Activated CD4-positive, alpha-beta T cell treated with anti-CD3 and anti-CD28 coated beads, Interleukin-2, amount 10 ng/mL, durations not matched to agents 7 days and 5 days (primary cell): ENCODE measurements at regions not wholly inside any gene's neighbourhood (a gene's known extent, or its start where the extent isn't known, plus 50 kb on each side); places are given as distances from the start of the nearest gene placed in this dataset.

Experiments
- CTCF ChIA-PET: fragments of 350-600 bp; sonication (Branson Sonifier 250); formaldehyde crosslinking; loops from one replicate; lab custom pipeline; 2021; ENCODE audit warnings: antibody characterized with exemption; lab: Charles Lee
- POLR2A ChIA-PET: fragments of 350-600 bp; sonication (Branson Sonifier 250); formaldehyde crosslinking; loops from one replicate; lab custom pipeline; 2021; ENCODE audit warnings: antibody characterized with exemption; lab: Charles Lee
- DNase-seq: peaks from one replicate; pipeline ENCODE4 v3.0.0-alpha.2; 2020
- H3K27ac Mint-ChIP-seq: one replicate; pipeline ENCODE4 v1.8.0; 2021; ENCODE audit warnings: mild to moderate bottlenecking, moderate library complexity, mixed read lengths
- H3K27me3 Mint-ChIP-seq: one replicate; pipeline ENCODE4 v1.8.0; 2021; ENCODE audit warnings: mixed read lengths
- H3K36me3 Mint-ChIP-seq: one replicate; pipeline ENCODE4 v1.8.0; 2021; ENCODE audit warnings: low read depth, mixed read lengths
- H3K4me1 Mint-ChIP-seq: one replicate; pipeline ENCODE4 v1.8.0; 2021; ENCODE audit warnings: mixed read lengths
- H3K4me3 Mint-ChIP-seq: one replicate; pipeline ENCODE4 v1.8.0; 2021; ENCODE audit warnings: mild to moderate bottlenecking, moderate library complexity, mixed read lengths
- H3K9me3 Mint-ChIP-seq: one replicate; pipeline ENCODE4 v1.8.0; 2021; ENCODE audit warnings: mixed read lengths

- Mint-ChIP-seq H3K36me3 (peaks cover 3% of the 10 kb centered on the region), H3K4me1 (no peaks in the 10 kb centered on the region), H3K27ac (no peak overlapping the region), H3K4me3 (no peak overlapping the region), H3K9me3 (peaks cover 7% of the 10 kb centered on the region), H3K27me3 (peaks cover 20% of the 10 kb centered on the region)
- ChIA-PET CTCF (interaction anchor here (0.7 kb wide), 1 partner anchor 27 kb away, joined by 3 read pairs; no protein-coding TSS in a partner anchor), POLR2A (no interaction called here)
- DNase-seq, result no peak
Observed at GRCh38 chr7:25918731-25919130, 233.3 kb upstream of the NFE2L3 start.

- no peak overlapping the region for H3K4me3 Mint-ChIP-seq
Observed at GRCh38 chr7:25922296-25922695, 229.7 kb upstream of the NFE2L3 start.

GRCh38 chr7:25923741-25924460 lies 228.1 kb upstream of the NFE2L3 start:
- no peaks in the 10 kb centered on the region for H3K36me3 Mint-ChIP-seq
- H3K27me3 Mint-ChIP-seq, result peaks cover 27% of the 10 kb centered on the region
- peaks cover 3% of the 10 kb centered on the region for H3K9me3 Mint-ChIP-seq
- POLR2A ChIA-PET, result no interaction called here
- H3K4me3 Mint-ChIP-seq, result no peak overlapping the region
- DNase-seq, result no peak
- CTCF ChIA-PET, result no interaction called here
- H3K4me1 Mint-ChIP-seq, result no peaks in the 10 kb centered on the region
- no peak overlapping the region for H3K27ac Mint-ChIP-seq

More at GRCh38 chr7:25922296-25922695, 229.7 kb upstream of the NFE2L3 start:
- ChIA-PET POLR2A (no interaction called here), CTCF (no interaction called here)
- Mint-ChIP-seq H3K4me1 (no peaks in the 10 kb centered on the region), H3K36me3 (peaks cover 3% of the 10 kb centered on the region), H3K27ac (no peak overlapping the region), H3K27me3 (peaks cover 29% of the 10 kb centered on the region), H3K9me3 (peaks cover 7% of the 10 kb centered on the region)
- no peak for DNase-seq

GRCh38 chr7:25926009-25926408 lies 226.0 kb upstream of the NFE2L3 start:
- DNase-seq, result no peak
- Mint-ChIP-seq H3K4me1 (no peaks in the 10 kb centered on the region), H3K4me3 (no peak overlapping the region), H3K36me3 (no peaks in the 10 kb centered on the region), H3K27me3 (peaks cover 22% of the 10 kb centered on the region), H3K27ac (no peak overlapping the region), H3K9me3 (peaks cover 2% of the 10 kb centered on the region)
- POLR2A ChIA-PET, result no interaction called here
- CTCF ChIA-PET, result no interaction called here

GRCh38 chr7:25926451-25926850 lies 225.5 kb upstream of the NFE2L3 start:
- no peak overlapping the region for H3K4me3 Mint-ChIP-seq
- peaks cover 2% of the 10 kb centered on the region for H3K9me3 Mint-ChIP-seq

GRCh38 chr7:25926891-25927625 lies 224.9 kb upstream of the NFE2L3 start:
- H3K4me1 Mint-ChIP-seq, result no peaks in the 10 kb centered on the region

More at GRCh38 chr7:25926451-25926850, 225.5 kb upstream of the NFE2L3 start:
- DNase-seq, result no peak
- Mint-ChIP-seq H3K4me1 (no peaks in the 10 kb centered on the region), H3K27me3 (peaks cover 20% of the 10 kb centered on the region), H3K27ac (no peak overlapping the region), H3K36me3 (no peaks in the 10 kb centered on the region)
- ChIA-PET POLR2A (no interaction called here), CTCF (no interaction called here)

GRCh38 chr7:25927626-25927978 lies 224.4 kb upstream of the NFE2L3 start:
- H3K4me1 Mint-ChIP-seq, result no peaks in the 10 kb centered on the region
- peaks cover 17% of the 10 kb centered on the region for H3K27me3 Mint-ChIP-seq
- DNase-seq, result no peak
- no peak overlapping the region for H3K27ac Mint-ChIP-seq
- H3K9me3 Mint-ChIP-seq, result peaks cover 5% of the 10 kb centered on the region
- POLR2A ChIA-PET, result no interaction called here
- no peaks in the 10 kb centered on the region for H3K36me3 Mint-ChIP-seq
- no peak overlapping the region for H3K4me3 Mint-ChIP-seq
- CTCF ChIA-PET, result interaction anchor here (0.7 kb wide), 1 partner anchor 1223 kb away, joined by 3 read pairs; no protein-coding TSS in a partner anchor

More at GRCh38 chr7:25926891-25927625, 224.9 kb upstream of the NFE2L3 start:
- DNase-seq, result no peak
- no peak overlapping the region for H3K4me3 Mint-ChIP-seq
- peaks cover 20% of the 10 kb centered on the region for H3K27me3 Mint-ChIP-seq
- no peak overlapping the region for H3K27ac Mint-ChIP-seq
- POLR2A ChIA-PET, result no interaction called here
- H3K9me3 Mint-ChIP-seq, result peaks cover 2% of the 10 kb centered on the region
- H3K36me3 Mint-ChIP-seq, result no peaks in the 10 kb centered on the region
- CTCF ChIA-PET, result no interaction called here

- ChIA-PET CTCF (no interaction called here), POLR2A (no interaction called here)
- no peaks in the 10 kb centered on the region for H3K4me1 Mint-ChIP-seq
- no peak overlapping the region for H3K27ac Mint-ChIP-seq
- H3K36me3 Mint-ChIP-seq, result peaks cover 7% of the 10 kb centered on the region
- H3K27me3 Mint-ChIP-seq, result peaks cover 21% of the 10 kb centered on the region
- peaks cover 13% of the 10 kb centered on the region for H3K9me3 Mint-ChIP-seq
- DNase-seq, result no peak
- no peak overlapping the region for H3K4me3 Mint-ChIP-seq
Observed at GRCh38 chr7:25928549-25929330, 223.3 kb upstream of the NFE2L3 start.

- Mint-ChIP-seq H3K27ac (no peak overlapping the region), H3K9me3 (peaks cover 20% of the 10 kb centered on the region), H3K4me1 (no peaks in the 10 kb centered on the region), H3K4me3 (no peak overlapping the region), H3K27me3 (peaks cover 20% of the 10 kb centered on the region), H3K36me3 (peaks cover 9% of the 10 kb centered on the region)
- CTCF ChIA-PET, result interaction anchor here (0.7 kb wide), 1 partner anchor 29 kb away, joined by 3 read pairs; no protein-coding TSS in a partner anchor
- DNase-seq, result no peak
- POLR2A ChIA-PET, result no interaction called here
Observed at GRCh38 chr7:25929448-25929847, 222.6 kb upstream of the NFE2L3 start.

- ChIA-PET POLR2A (no interaction called here), CTCF (interaction anchor here (0.6 to 0.7 kb wide), 2 partner anchors 9 to 1643 kb away, joined by 3 read pairs; no protein-coding TSS in a partner anchor)
- Mint-ChIP-seq H3K4me3 (no peak overlapping the region), H3K4me1 (no peaks in the 10 kb centered on the region), H3K9me3 (peaks cover 21% of the 10 kb centered on the region), H3K27me3 (peaks cover 29% of the 10 kb centered on the region), H3K27ac (no peak overlapping the region), H3K36me3 (peaks cover 9% of the 10 kb centered on the region)
- DNase-seq, result no peak
Observed at GRCh38 chr7:25930492-25931048, 221.4 kb upstream of the NFE2L3 start.

GRCh38 chr7:25931156-25931555 lies 220.8 kb upstream of the NFE2L3 start:
- DNase-seq, result no peak
- peaks cover 31% of the 10 kb centered on the region for H3K27me3 Mint-ChIP-seq
- no peaks in the 10 kb centered on the region for H3K4me1 Mint-ChIP-seq
- POLR2A ChIA-PET, result no interaction called here
- H3K4me3 Mint-ChIP-seq, result no peak overlapping the region
- H3K9me3 Mint-ChIP-seq, result peaks cover 21% of the 10 kb centered on the region
- CTCF ChIA-PET, result interaction anchor here (0.6 to 0.7 kb wide), 2 partner anchors 9 to 1643 kb away, joined by 3 read pairs; no protein-coding TSS in a partner anchor
- H3K27ac Mint-ChIP-seq, result no peak overlapping the region
- peaks cover 9% of the 10 kb centered on the region for H3K36me3 Mint-ChIP-seq

GRCh38 chr7:25933921-25934320 lies 218.1 kb upstream of the NFE2L3 start:
- CTCF ChIA-PET, result interaction anchor here (1.2 kb wide), 1 partner anchor 40 kb away, joined by 3 read pairs; no protein-coding TSS in a partner anchor
- Mint-ChIP-seq H3K9me3 (peaks cover 18% of the 10 kb centered on the region), H3K4me1 (no peaks in the 10 kb centered on the region), H3K27me3 (peaks cover 29% of the 10 kb centered on the region), H3K36me3 (peaks cover 9% of the 10 kb centered on the region), H3K27ac (no peak overlapping the region), H3K4me3 (no peak overlapping the region)
- no peak for DNase-seq
- POLR2A ChIA-PET, result no interaction called here
